CD8-positive, alpha-beta memory T cell (primary cell): ENCODE measurements at regions not wholly inside any gene's neighbourhood (a gene's known extent, or its start where the extent isn't known, plus 50 kb on each side); places are given as distances from the start of the nearest gene placed in this dataset.

Experiments
- CTCF ChIA-PET: fragments of 350-600 bp; sonication (Branson Sonifier 250); formaldehyde crosslinking; loops from one replicate; lab custom pipeline; 2021; ENCODE audit warnings: antibody characterized with exemption; lab: Charles Lee
- POLR2A ChIA-PET: fragments of 350-600 bp; sonication (Branson Sonifier 250); formaldehyde crosslinking; loops from one replicate; lab custom pipeline; 2021; ENCODE audit warnings: antibody characterized with exemption; lab: Charles Lee
- DNase-seq, 5 donors: peaks; one replicate each; pipeline versions ENCODE4 v3.0.0 to v3.0.0-alpha.2; 2020 to 2022; ENCODE audit warnings: mixed read lengths in 1 of 5
- H3K27ac ChIP-seq: one replicate; pipeline ENCODE4 v1.7.0; 2013; ENCODE audit warnings: low read depth, mild to moderate bottlenecking, low read length, moderate library complexity
- H3K27me3 ChIP-seq: 2 replicates; pipeline ENCODE4 v1.7.0; 2013; ENCODE audit warnings: low read length, mild to moderate bottlenecking; ENCODE audit not compliant: insufficient read depth, poor library complexity, severe bottlenecking
- H3K36me3 ChIP-seq: 2 replicates; pipeline ENCODE4 v1.7.0; 2013; ENCODE audit warnings: mild to moderate bottlenecking, low read length, moderate library complexity; ENCODE audit not compliant: insufficient read depth
- H3K4me1 ChIP-seq: 2 replicates; pipeline ENCODE4 v1.7.0; 2013; ENCODE audit warnings: mild to moderate bottlenecking, low read length, moderate library complexity; ENCODE audit not compliant: insufficient read depth
- H3K4me3 ChIP-seq: 2 replicates; pipeline ENCODE4 v1.7.0; 2013; ENCODE audit warnings: mild to moderate bottlenecking, low read length
- H3K9me3 ChIP-seq: 2 replicates; pipeline ENCODE4 v1.7.0; 2013; ENCODE audit warnings: mild to moderate bottlenecking, low read length
- H3K27ac Mint-ChIP-seq, 8 donors: one replicate each; pipeline ENCODE4 v1.8.0; 2020 to 2021; ENCODE audit warnings: mixed read lengths in 8 of 8, mild to moderate bottlenecking in 6 of 8, inconsistent platforms in 3 of 8, moderate library complexity in 3 of 8
- H3K27me3 Mint-ChIP-seq, 2 donors: one replicate each; pipeline ENCODE4 v1.8.0; 2020 to 2021; ENCODE audit warnings: mixed read lengths in 2 of 2, mild to moderate bottlenecking in 1 of 2, moderate library complexity in 1 of 2
- H3K36me3 Mint-ChIP-seq, 3 donors: one replicate each; pipeline ENCODE4 v1.8.0; 2020 to 2021; ENCODE audit warnings: mixed read lengths in 3 of 3, inconsistent platforms in 1 of 3, mild to moderate bottlenecking in 1 of 3
- H3K4me1 Mint-ChIP-seq, 3 donors: one replicate each; pipeline ENCODE4 v1.8.0; 2020 to 2021; ENCODE audit warnings: mixed read lengths in 3 of 3, inconsistent platforms in 1 of 3, mild to moderate bottlenecking in 1 of 3
- H3K4me3 Mint-ChIP-seq, 7 donors: one replicate each; pipeline ENCODE4 v1.8.0; 2020 to 2021; ENCODE audit warnings: mixed read lengths in 7 of 7, mild to moderate bottlenecking in 6 of 7, moderate library complexity in 4 of 7, inconsistent platforms in 2 of 7
- H3K9me3 Mint-ChIP-seq, 5 donors: one replicate each; pipeline ENCODE4 v1.8.0; 2020 to 2022; ENCODE audit warnings: mixed read lengths in 5 of 5, mild to moderate bottlenecking in 3 of 5, moderate library complexity in 2 of 5, inconsistent platforms in 1 of 5

GRCh38 chr1:228899421-228899956, 164.2 kb downstream of the RHOU start:
- no peaks in the 10 kb centered on the region for H3K9me3 ChIP-seq
- Mint-ChIP-seq H3K9me3 (no peaks in the 10 kb centered on the region), H3K27ac (no peak overlapping the region), H3K27me3 (no peaks in the 10 kb centered on the region), H3K4me3 (no peak overlapping the region), H3K36me3 (no peaks in the 10 kb centered on the region), H3K4me1 (no peaks in the 10 kb centered on the region)
- ChIA-PET CTCF (interaction anchor here (1.4 kb wide), 1 partner anchor 10 kb away, joined by 3 read pairs; no protein-coding TSS in a partner anchor), POLR2A (no interaction called here)
- H3K4me3 ChIP-seq = no peak overlapping the region
- H3K4me1 ChIP-seq = no peaks in the 10 kb centered on the region
- no peak for DNase-seq
- H3K27ac ChIP-seq = no peak overlapping the region
- no peaks in the 10 kb centered on the region for H3K36me3 ChIP-seq
- H3K27me3 ChIP-seq = no peaks in the 10 kb centered on the region

GRCh38 chr1:228900099-228900885, 165.0 kb downstream of the RHOU start:
- H3K4me3 ChIP-seq = no peak overlapping the region
- no peaks in the 10 kb centered on the region for H3K4me1 ChIP-seq
- no peak overlapping the region for H3K27ac Mint-ChIP-seq
- no peaks in the 10 kb centered on the region for H3K27me3 Mint-ChIP-seq
- no peak overlapping the region for H3K4me3 Mint-ChIP-seq
- H3K36me3 ChIP-seq = no peaks in the 10 kb centered on the region
- POLR2A ChIA-PET = interaction anchor here (0.6 kb wide), 1 partner anchor 122 kb away, joined by 7 read pairs; no protein-coding TSS in a partner anchor
- H3K4me1 Mint-ChIP-seq = no peaks in the 10 kb centered on the region
- no peaks in the 10 kb centered on the region for H3K36me3 Mint-ChIP-seq
- no peaks in the 10 kb centered on the region for H3K9me3 Mint-ChIP-seq
- no peak for DNase-seq
- CTCF ChIA-PET = interaction anchor here (1.4 kb wide), 1 partner anchor 9 kb away, joined by 3 read pairs; no protein-coding TSS in a partner anchor
- no peaks in the 10 kb centered on the region for H3K27me3 ChIP-seq
- H3K27ac ChIP-seq = no peak overlapping the region
- H3K9me3 ChIP-seq = no peaks in the 10 kb centered on the region

DNA sequence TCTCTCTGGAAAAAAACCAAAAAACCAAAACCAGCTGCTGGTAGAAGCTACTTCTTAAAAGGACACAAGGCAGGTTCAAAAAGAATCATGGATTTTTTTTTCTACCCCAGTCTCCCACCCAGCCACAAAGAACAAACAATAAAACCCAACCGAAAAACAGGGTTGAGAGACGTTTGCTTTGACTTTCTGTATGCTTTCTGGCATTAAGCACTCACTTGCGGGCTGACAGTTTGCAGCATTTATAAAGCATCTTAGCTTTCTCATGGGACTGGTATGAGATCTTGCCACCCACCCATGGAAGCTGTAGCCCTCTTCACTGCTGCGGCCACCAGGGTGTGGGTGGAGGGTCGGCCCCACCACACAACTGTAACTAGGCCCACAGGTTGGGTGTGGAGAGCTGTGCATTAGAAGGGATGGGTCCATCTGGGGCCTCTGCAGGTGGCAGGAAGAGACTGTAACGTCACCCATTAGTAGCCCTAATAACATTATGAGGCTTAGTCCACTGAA, 165.7 kb downstream of the RHOU start:
- H3K4me3 ChIP-seq = no peak overlapping the region
- ChIA-PET POLR2A (no interaction called here), CTCF (interaction anchor here (1.4 kb wide), 1 partner anchor 8 kb away, joined by 3 read pairs; no protein-coding TSS in a partner anchor)
- Mint-ChIP-seq H3K27ac (no peak overlapping the region), H3K4me1 (no peaks in the 10 kb centered on the region), H3K36me3 (no peaks in the 10 kb centered on the region), H3K27me3 (no peaks in the 10 kb centered on the region), H3K9me3 (no peaks in the 10 kb centered on the region), H3K4me3 (no peak overlapping the region)
- no peak for DNase-seq
- no peaks in the 10 kb centered on the region for H3K4me1 ChIP-seq
- H3K27ac ChIP-seq = no peak overlapping the region
- H3K36me3 ChIP-seq = no peaks in the 10 kb centered on the region
- H3K9me3 ChIP-seq = no peaks in the 10 kb centered on the region
- H3K27me3 ChIP-seq = no peaks in the 10 kb centered on the region

DNA sequence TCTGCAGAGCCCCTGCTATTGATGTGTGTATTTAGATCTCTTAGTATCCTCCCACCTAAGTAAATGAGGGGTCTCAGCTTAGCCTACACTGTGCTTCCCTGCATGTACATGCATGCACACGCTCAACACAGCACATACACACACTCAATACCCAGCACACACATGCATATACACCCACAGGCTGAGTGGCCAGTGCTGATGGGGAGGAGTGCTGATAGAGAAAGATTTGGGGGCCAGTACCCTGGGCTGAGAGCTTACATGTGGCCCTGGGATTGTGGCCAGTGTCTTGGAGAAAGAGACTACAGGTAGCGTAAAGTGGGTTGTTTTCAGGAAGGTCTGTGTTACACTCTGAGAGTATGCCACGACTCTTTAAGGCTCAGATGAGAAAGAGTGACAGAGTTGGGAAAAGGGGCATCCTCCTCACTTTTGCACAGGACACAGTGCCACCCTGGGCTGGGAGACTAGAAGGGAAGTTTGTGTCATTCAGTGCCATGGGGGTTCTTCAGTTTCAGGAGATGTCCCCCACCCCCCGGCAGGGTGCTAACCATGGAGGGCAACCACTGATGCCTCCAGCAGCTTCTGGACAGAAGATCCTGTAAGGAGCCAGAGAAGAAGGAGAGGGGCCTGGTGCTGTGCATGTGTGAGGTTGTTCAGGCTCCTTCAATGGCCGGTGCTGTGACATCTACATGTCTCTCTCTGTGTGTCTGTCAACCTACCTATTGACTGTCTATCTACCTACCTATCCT, 166.8 kb downstream of the RHOU start:
- Mint-ChIP-seq H3K4me3 (no peak overlapping the region), H3K4me1 (no peaks in the 10 kb centered on the region), H3K27ac (peak overlapping the region in 1 of 8 donors; percentile 42), H3K9me3 (no peaks in the 10 kb centered on the region), H3K36me3 (peaks cover 0 to 2% (median 0%) of the 10 kb centered on the region in 3 donors), H3K27me3 (no peaks in the 10 kb centered on the region)
- CTCF ChIA-PET = no interaction called here
- no peaks in the 10 kb centered on the region for H3K4me1 ChIP-seq
- no peaks in the 10 kb centered on the region for H3K27me3 ChIP-seq
- H3K9me3 ChIP-seq = no peaks in the 10 kb centered on the region
- no peaks in the 10 kb centered on the region for H3K36me3 ChIP-seq
- POLR2A ChIA-PET = no interaction called here
- no peak for DNase-seq
- no peak overlapping the region for H3K27ac ChIP-seq
- H3K4me3 ChIP-seq = no peak overlapping the region

DNA sequence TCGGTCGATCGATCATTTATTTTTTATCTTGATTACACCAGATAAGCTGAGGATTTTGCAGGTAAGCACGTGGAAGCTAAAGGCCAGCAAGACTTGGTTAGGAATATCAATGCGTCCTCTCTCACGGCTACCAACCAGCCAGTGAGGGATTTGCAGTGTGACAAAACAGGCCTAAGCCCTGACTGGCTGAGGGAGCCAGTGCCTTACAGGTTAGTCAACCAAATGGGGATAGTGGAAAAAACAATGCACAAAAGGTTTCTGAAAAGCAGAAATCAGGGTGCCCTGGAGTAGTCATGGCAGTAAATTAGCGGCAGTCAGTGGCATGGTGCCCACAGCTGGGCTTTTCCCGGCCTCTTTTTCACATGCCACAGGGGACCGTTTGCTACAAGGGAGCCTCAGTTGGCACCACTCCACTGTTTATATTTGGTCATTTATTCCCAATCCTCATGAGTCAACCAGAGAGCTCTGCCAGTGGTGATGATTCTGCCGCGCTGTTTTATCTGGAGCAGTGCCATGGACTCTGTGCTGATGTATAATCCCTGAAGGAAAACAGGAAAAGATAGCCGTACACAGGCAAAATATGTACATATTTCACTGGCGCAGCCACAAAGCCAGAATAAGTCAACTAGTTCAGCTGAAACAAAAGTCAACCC, 167.6 kb downstream of the RHOU start:
- Mint-ChIP-seq H3K27ac (no peak overlapping the region), H3K9me3 (peaks cover 0 to 2% (median 0%) of the 10 kb centered on the region in 5 donors), H3K4me3 (no peak overlapping the region), H3K36me3 (peaks cover 0 to 4% (median 0%) of the 10 kb centered on the region in 3 donors), H3K27me3 (no peaks in the 10 kb centered on the region), H3K4me1 (no peaks in the 10 kb centered on the region)
- DNase-seq = no peak
- CTCF ChIA-PET = no interaction called here
- H3K4me1 ChIP-seq = no peaks in the 10 kb centered on the region
- H3K4me3 ChIP-seq = no peak overlapping the region
- no peaks in the 10 kb centered on the region for H3K27me3 ChIP-seq
- no peaks in the 10 kb centered on the region for H3K36me3 ChIP-seq
- no peaks in the 10 kb centered on the region for H3K9me3 ChIP-seq
- POLR2A ChIA-PET = no interaction called here
- H3K27ac ChIP-seq = no peak overlapping the region

DNA sequence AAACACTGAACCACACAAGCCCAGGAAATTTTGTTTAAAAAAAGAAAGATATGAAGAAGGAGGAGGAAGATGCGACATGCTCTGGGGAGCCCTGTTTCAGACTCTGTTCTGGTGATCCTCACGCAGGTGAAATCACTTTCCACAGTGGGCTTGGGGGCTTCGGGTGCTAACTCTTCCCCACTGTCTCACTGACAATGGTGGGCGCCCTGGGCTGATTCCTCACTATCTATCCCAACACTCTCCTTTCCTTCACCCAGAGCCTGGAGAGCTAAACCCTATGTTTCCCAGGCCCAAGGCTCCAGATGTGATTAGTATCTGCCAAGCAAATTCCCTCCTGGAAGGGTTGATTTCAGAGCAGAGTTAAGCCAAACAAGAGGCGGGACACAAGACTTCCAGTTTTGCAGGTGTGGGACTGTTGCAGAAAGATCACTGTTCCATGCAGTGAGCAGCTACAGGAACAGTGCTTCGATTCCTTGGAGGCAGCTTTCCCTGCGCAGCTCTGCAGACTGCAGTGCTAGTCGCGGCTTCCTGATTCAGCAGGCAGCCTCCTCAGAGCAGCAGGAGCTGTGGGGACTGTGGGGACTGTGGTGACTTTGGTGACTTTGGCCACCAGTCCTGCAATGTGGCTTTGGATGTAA, 168.3 kb downstream of the RHOU start:
- ChIA-PET POLR2A (no interaction called here), CTCF (no interaction called here)
- Mint-ChIP-seq H3K4me1 (no peaks in the 10 kb centered on the region), H3K27ac (no peak overlapping the region), H3K9me3 (peaks cover 0 to 4% (median 0%) of the 10 kb centered on the region in 5 donors), H3K27me3 (no peaks in the 10 kb centered on the region), H3K4me3 (no peak overlapping the region), H3K36me3 (peaks cover 0 to 4% (median 0%) of the 10 kb centered on the region in 3 donors)
- H3K4me3 ChIP-seq = no peak overlapping the region
- H3K27ac ChIP-seq = no peak overlapping the region
- H3K4me1 ChIP-seq = no peaks in the 10 kb centered on the region
- H3K27me3 ChIP-seq = no peaks in the 10 kb centered on the region
- no peaks in the 10 kb centered on the region for H3K36me3 ChIP-seq
- no peak for DNase-seq
- no peaks in the 10 kb centered on the region for H3K9me3 ChIP-seq

- Mint-ChIP-seq H3K4me3 (no peak overlapping the region), H3K4me1 (no peaks in the 10 kb centered on the region), H3K27ac (no peak overlapping the region), H3K36me3 (peaks cover 0 to 4% (median 0%) of the 10 kb centered on the region in 3 donors), H3K9me3 (peaks cover 0 to 4% (median 0%) of the 10 kb centered on the region in 5 donors), H3K27me3 (no peaks in the 10 kb centered on the region)
- no peak for DNase-seq
- POLR2A ChIA-PET = no interaction called here
- Histone ChIP-seq H3K4me3 (no peak overlapping the region), H3K27me3 (no peaks in the 10 kb centered on the region), H3K9me3 (no peaks in the 10 kb centered on the region), H3K4me1 (no peaks in the 10 kb centered on the region), H3K36me3 (no peaks in the 10 kb centered on the region), H3K27ac (no peak overlapping the region)
- CTCF ChIA-PET = no interaction called here
Observed at GRCh38 chr1:228904222-228904621, 168.9 kb downstream of the RHOU start.
